Suprapubic skin (tissue), 4 donors: ENCODE measurements at regions not wholly inside any gene's neighbourhood (a gene's known extent, or its start where the extent isn't known, plus 50 kb on each side); places are given as distances from the start of the nearest gene placed in this dataset.

Experiments
- DNase-seq, 2 donors: peaks; one replicate each; pipeline ENCODE4 v3.0.0-alpha.2; 2019; ENCODE audit warnings: low spot score in 2 of 2
- H3K27ac ChIP-seq: fragments of 200-600 bp; sonication (generic); one replicate; pipeline ENCODE4 v1.5.1; 2019
- H3K27me3 ChIP-seq: fragments of 200-600 bp; sonication (generic); one replicate; pipeline ENCODE4 v1.5.1; 2019
- H3K36me3 ChIP-seq: fragments of 200-600 bp; sonication (generic); one replicate; pipeline ENCODE4 v1.5.1; 2019
- H3K4me1 ChIP-seq: fragments of 200-600 bp; sonication (generic); one replicate; pipeline ENCODE4 v1.5.1; 2019
- H3K4me3 ChIP-seq: fragments of 200-600 bp; sonication (generic); one replicate; pipeline ENCODE4 v1.5.1; 2019; ENCODE audit warnings: mild to moderate bottlenecking
- H3K9me3 ChIP-seq: fragments of 200-600 bp; sonication (generic); one replicate; pipeline ENCODE4 v1.5.1; 2019
- EP300 ChIP-seq: sonication (generic); formaldehyde crosslinking; IDR thresholded peaks from one replicate; pipeline ENCODE4 v1.6.1; 2017; ENCODE audit warnings: antibody characterized with exemption
- POLR2A ChIP-seq, 2 donors: fragments of 450-650 bp; IDR thresholded peaks; one replicate each; pipeline ENCODE4 v1.6.1; 2017; ENCODE audit warnings: antibody characterized with exemption in 2 of 2, mild to moderate bottlenecking in 2 of 2, moderate library complexity in 2 of 2
- POLR2AphosphoS5 ChIP-seq, 3 donors: sonication (generic); formaldehyde crosslinking; IDR thresholded peaks; one replicate each; pipeline ENCODE4 v1.6.1; 2017; ENCODE audit warnings: antibody characterized with exemption in 3 of 3
- WGBS: methylation state at CpG from one replicate; pipeline ENCODE4 v1.1.5; 2018; 5-methylcytosine and 5-hydroxymethylcytosine counted together
- TF ChIP-seq, protein P1 (sequence below), 2 donors: fragments of 200-600 bp in 1 of 2; fragments of 450-650 bp in 1 of 2; sonication (generic) in 1 of 2; IDR thresholded peaks; one replicate each; pipeline ENCODE4 v1.5.1; 2016 to 2019; ENCODE audit warnings: antibody characterized with exemption in 2 of 2, mild to moderate bottlenecking in 1 of 2, moderate library complexity in 1 of 2

DNA sequence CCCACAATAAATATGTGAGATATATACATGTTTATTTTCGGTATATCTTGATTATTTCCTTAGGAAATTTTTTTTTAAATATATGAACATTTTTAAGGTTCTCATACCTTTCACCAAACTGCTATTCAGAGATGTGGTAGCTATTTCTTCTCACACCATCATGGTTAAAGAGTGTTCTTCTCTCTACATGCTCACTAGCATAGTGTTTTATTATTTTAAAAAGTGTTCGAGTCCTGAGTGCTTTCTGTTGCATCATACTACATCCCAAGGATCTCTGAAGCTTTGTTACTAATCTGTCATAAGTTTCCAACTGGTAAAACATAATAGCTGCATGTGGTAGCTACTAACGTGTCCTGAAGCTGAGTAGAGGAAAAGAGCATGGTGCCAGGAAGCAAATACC lies 177.4 kb upstream of the GLRA1 start:
- no peak for DNase-seq
- no peak overlapping the region for H3K27ac ChIP-seq
- H3K27me3 ChIP-seq, result no peaks in the 10 kb centered on the region
- no peaks in the 10 kb centered on the region for H3K9me3 ChIP-seq
- no peaks in the 10 kb centered on the region for H3K36me3 ChIP-seq
- H3K4me1 ChIP-seq, result no peaks in the 10 kb centered on the region
- no peak overlapping the region for H3K4me3 ChIP-seq
- TF ChIP-seq EP300, result no peak
- TF ChIP-seq POLR2A (IDR thresholded peaks at IDR 0.05), result no peak
- TF ChIP-seq, protein P1, sequence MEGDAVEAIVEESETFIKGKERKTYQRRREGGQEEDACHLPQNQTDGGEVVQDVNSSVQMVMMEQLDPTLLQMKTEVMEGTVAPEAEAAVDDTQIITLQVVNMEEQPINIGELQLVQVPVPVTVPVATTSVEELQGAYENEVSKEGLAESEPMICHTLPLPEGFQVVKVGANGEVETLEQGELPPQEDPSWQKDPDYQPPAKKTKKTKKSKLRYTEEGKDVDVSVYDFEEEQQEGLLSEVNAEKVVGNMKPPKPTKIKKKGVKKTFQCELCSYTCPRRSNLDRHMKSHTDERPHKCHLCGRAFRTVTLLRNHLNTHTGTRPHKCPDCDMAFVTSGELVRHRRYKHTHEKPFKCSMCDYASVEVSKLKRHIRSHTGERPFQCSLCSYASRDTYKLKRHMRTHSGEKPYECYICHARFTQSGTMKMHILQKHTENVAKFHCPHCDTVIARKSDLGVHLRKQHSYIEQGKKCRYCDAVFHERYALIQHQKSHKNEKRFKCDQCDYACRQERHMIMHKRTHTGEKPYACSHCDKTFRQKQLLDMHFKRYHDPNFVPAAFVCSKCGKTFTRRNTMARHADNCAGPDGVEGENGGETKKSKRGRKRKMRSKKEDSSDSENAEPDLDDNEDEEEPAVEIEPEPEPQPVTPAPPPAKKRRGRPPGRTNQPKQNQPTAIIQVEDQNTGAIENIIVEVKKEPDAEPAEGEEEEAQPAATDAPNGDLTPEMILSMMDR (IDR thresholded peaks at IDR 0.05), result no peak
- TF ChIP-seq POLR2AphosphoS5 (IDR thresholded peaks at IDR 0.05), result no peak
- WGBS, result 85% methylated on average over 3 of the region's 3 CpGs

DNA sequence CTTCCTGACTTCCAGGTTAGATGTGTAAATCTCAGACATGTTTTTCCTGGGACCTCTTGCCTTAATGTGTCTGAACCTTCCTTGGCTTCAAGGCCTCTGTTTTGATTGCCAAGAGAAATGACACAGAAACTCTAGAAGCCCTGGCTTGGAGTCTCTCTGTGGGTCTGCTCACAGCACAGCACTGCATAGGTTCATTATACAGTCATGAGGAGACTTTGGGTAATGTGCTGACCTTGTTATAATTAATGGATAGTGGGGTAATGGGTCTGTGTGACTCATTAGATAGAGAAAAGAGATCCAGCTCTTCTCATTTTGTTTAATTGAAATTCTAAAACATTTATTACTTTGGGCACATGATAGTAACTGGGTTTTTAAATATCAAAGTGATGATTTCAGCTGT lies 175.8 kb upstream of the GLRA1 start:
- no peak overlapping the region for H3K4me3 ChIP-seq
- H3K27me3 ChIP-seq, result no peaks in the 10 kb centered on the region
- no peaks in the 10 kb centered on the region for H3K36me3 ChIP-seq
- no peak for TF ChIP-seq EP300
- TF ChIP-seq POLR2A (IDR thresholded peaks at IDR 0.05), result no peak
- no peak for DNase-seq
- H3K27ac ChIP-seq, result no peak overlapping the region
- H3K9me3 ChIP-seq, result no peaks in the 10 kb centered on the region
- H3K4me1 ChIP-seq, result no peaks in the 10 kb centered on the region

DNA sequence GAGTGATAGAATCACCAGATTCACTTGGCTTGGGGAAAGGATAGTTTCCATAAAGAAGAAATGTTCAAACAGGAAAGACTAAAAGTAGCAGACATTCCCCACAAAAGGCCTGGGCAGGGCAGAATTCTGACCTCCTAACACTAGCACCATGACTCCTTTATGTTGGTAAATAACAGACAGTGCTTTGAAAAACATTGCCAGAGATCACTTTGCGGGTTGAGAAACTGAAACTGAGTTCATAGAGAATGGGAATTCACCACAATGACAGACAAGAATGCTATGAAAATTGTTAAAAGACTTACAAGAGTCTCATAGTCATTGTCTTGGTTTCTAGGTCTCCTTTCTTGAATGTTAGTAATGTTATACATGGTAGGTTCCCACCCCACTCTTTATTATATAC lies 172.5 kb upstream of the GLRA1 start:
- TF ChIP-seq EP300, result no peak
- TF ChIP-seq, protein P1 (IDR thresholded peaks at IDR 0.05), result no peak
- no peak for TF ChIP-seq POLR2AphosphoS5 (IDR thresholded peaks at IDR 0.05)
- no peak for TF ChIP-seq POLR2A (IDR thresholded peaks at IDR 0.05)
- no peak overlapping the region for H3K27ac ChIP-seq
- no peaks in the 10 kb centered on the region for H3K27me3 ChIP-seq
- no peak for DNase-seq
- no peaks in the 10 kb centered on the region for H3K36me3 ChIP-seq
- no peak overlapping the region for H3K4me3 ChIP-seq
- H3K9me3 ChIP-seq, result no peaks in the 10 kb centered on the region
- WGBS, result 59% methylated on average over 1 of the region's 1 CpG
- no peaks in the 10 kb centered on the region for H3K4me1 ChIP-seq

DNA sequence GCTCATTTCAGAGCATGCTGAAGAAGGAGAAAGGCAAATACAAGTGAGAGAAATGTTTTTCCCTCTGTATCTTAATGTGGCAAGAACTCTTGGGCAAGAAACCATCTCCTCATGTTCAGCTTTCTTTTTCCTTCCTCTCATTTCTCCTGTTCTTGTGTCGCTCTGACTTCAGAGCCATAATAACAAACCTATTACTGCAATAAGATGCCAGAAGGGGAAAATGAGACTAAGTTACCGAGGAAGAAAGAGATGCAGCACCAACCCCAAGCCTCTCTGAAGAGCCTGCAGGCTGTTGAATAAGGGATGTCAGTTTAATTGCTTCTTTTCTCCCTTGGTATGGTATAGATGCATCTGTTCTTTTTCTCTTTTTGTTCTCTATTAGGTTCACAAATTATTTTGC lies 170.1 kb upstream of the GLRA1 start:
- Histone ChIP-seq H3K9me3 (no peaks in the 10 kb centered on the region), H3K27me3 (no peaks in the 10 kb centered on the region), H3K27ac (no peak overlapping the region), H3K36me3 (no peaks in the 10 kb centered on the region), H3K4me3 (no peak overlapping the region), H3K4me1 (no peaks in the 10 kb centered on the region)
- TF ChIP-seq POLR2A (IDR thresholded peaks at IDR 0.05), result no peak
- 44% methylated on average over 2 of the region's 2 CpGs for WGBS
- no peak for DNase-seq

DNA sequence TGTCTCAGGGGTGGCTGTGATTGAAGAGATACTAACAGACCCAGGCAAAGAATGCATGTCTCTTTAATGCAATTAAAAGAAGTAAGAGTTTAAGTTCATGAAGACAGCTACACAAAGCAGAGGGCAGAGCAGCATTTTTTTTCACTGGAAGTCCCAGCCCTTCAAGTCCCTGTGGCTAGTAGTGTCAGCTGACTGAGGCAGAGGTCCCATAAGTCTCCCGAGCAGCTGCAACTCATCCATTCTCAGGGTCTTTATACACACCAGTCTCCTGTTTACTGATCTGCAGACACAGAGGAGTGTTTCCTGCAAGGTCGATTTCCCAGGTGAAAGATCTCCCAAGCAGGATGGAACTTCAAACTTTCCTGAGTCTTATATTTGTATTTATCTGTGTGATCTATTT lies 169.4 kb upstream of the GLRA1 start:
- no peaks in the 10 kb centered on the region for H3K4me1 ChIP-seq
- TF ChIP-seq EP300 (no peak), POLR2AphosphoS5 (IDR thresholded peaks at IDR 0.05) (no peak), POLR2A (IDR thresholded peaks at IDR 0.05) (no peak)
- TF ChIP-seq, protein P1 (IDR thresholded peaks at IDR 0.05), result no peak
- 31% methylated on average over 2 of the region's 2 CpGs for WGBS

DNA sequence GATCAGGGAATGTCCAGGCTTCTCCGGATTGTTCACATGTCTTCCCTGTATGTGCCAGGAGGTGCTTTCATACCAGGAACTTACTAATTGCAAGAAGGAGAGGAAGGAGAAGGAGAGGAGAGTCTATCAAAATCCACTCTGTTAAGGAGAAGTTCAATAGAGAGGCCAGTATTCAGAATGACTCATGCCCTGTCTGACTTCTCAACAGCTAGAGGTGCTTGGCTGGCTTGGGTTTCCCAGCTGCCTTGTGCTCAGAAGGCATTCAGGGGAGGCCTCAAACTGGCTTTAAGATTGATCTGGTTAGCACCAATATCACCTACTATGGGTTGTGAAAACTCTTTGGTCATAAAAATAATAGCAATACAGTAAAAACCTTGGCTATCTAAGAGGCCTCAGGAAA lies 167.9 kb upstream of the GLRA1 start:
- no peak overlapping the region for H3K27ac ChIP-seq
- H3K36me3 ChIP-seq, result no peaks in the 10 kb centered on the region
- no peak overlapping the region for H3K4me3 ChIP-seq
- H3K27me3 ChIP-seq, result no peaks in the 10 kb centered on the region
- H3K4me1 ChIP-seq, result no peaks in the 10 kb centered on the region
- 72% methylated on average over 1 of the region's 1 CpG for WGBS
- H3K9me3 ChIP-seq, result no peaks in the 10 kb centered on the region
- no peak for DNase-seq
- TF ChIP-seq, protein P1 (IDR thresholded peaks at IDR 0.05), result no peak
- TF ChIP-seq POLR2A (IDR thresholded peaks at IDR 0.05), result no peak
- no peak for TF ChIP-seq POLR2AphosphoS5 (IDR thresholded peaks at IDR 0.05)
- no peak for TF ChIP-seq EP300

More for the DNA sequence above, 169.4 kb upstream of the GLRA1 start:
- no peak overlapping the region for H3K27ac ChIP-seq
- H3K4me3 ChIP-seq, result no peak overlapping the region
- H3K27me3 ChIP-seq, result no peaks in the 10 kb centered on the region
- no peaks in the 10 kb centered on the region for H3K36me3 ChIP-seq
- H3K9me3 ChIP-seq, result no peaks in the 10 kb centered on the region
- DNase-seq, result no peak
